ENCODE measurements at regions not wholly inside any gene's neighbourhood (a gene's known extent, or its start where the extent isn't known, plus 50 kb on each side); places are given as distances from the start of the nearest gene placed in this dataset.

- Histone ChIP-seq H4K20me1 (ENCODE audit: control insufficient read depth, extremely low read depth, insufficient read depth, low read length) (no peaks in the 10 kb centered on the region), H3K9ac (ENCODE audit: insufficient read depth, low read length) (no peak overlapping the region), H3K27me3 (ENCODE audit: control insufficient read depth, insufficient read depth, low read length) (no peaks in the 10 kb centered on the region), H3K36me3 (ENCODE audit: control insufficient read depth, insufficient read depth, low read length) (no peaks in the 10 kb centered on the region), H3K27ac (ENCODE audit: insufficient read depth, low read length) (no peak overlapping the region), H3K4me3 (replicated peaks in 1 of 4; ENCODE audit: control extremely low read depth in 1 of 4, insufficient read depth in 1 of 4, low read depth in 3 of 4, low read length in 4 of 4) (no peak overlapping the region), H3K79me2 (ENCODE audit: control insufficient read depth, insufficient read depth, low read length) (no peaks in the 10 kb centered on the region), H3K4me2 (ENCODE audit: extremely low read depth, insufficient read depth, low read length) (no peak overlapping the region), H2AFZ (ENCODE audit: low read length) (no peak overlapping the region), H3K9me3 (ENCODE audit: control insufficient read depth, insufficient read depth, low read depth, low read length) (no peaks in the 10 kb centered on the region), H3K4me1 (ENCODE audit: control insufficient read depth, extremely low read depth, insufficient read depth, low read length) (no peaks in the 10 kb centered on the region)
- peak in 1 of 2 donors; percentile 79 for DNase-seq (ENCODE audit: low read depth in 2 of 2)
- TF ChIP-seq EZH2 (IDR thresholded peaks at IDR 0.05; ENCODE audit: low read length, missing control alignments) (no peak), CTCF (conservative IDR thresholded peaks at IDR 0.05 in 1 of 2, IDR thresholded peaks at IDR 0.05 in 1 of 2; ENCODE audit: low read depth in 1 of 2, low read length in 2 of 2) (no peak)
These were observed 434.1 kb downstream of the DNAJB9 start for GRCh38 chr7:109003742-109004141.

GRCh38 chr7:109009636-109010035, 440.0 kb downstream of the DNAJB9 start:
- Histone ChIP-seq H3K79me2 (ENCODE audit: control insufficient read depth, insufficient read depth, low read length) (no peaks in the 10 kb centered on the region), H3K27me3 (ENCODE audit: control insufficient read depth, insufficient read depth, low read length) (no peaks in the 10 kb centered on the region), H3K4me3 (replicated peaks in 1 of 4; ENCODE audit: control extremely low read depth in 1 of 4, insufficient read depth in 1 of 4, low read depth in 3 of 4, low read length in 4 of 4) (peak overlapping the region in 1 of 4 experiments; percentile 44), H3K4me1 (ENCODE audit: control insufficient read depth, extremely low read depth, insufficient read depth, low read length) (no peaks in the 10 kb centered on the region), H3K27ac (ENCODE audit: insufficient read depth, low read length) (no peak overlapping the region), H3K9me3 (ENCODE audit: control insufficient read depth, insufficient read depth, low read depth, low read length) (no peaks in the 10 kb centered on the region), H3K4me2 (ENCODE audit: extremely low read depth, insufficient read depth, low read length) (no peak overlapping the region), H3K36me3 (ENCODE audit: control insufficient read depth, insufficient read depth, low read length) (no peaks in the 10 kb centered on the region), H3K9ac (ENCODE audit: insufficient read depth, low read length) (no peak overlapping the region), H2AFZ (ENCODE audit: low read length) (no peak overlapping the region), H4K20me1 (ENCODE audit: control insufficient read depth, extremely low read depth, insufficient read depth, low read length) (no peaks in the 10 kb centered on the region)
- DNase-seq (ENCODE audit: low read depth in 2 of 2): peak in 1 of 2 donors; percentile 1
- TF ChIP-seq CTCF (conservative IDR thresholded peaks at IDR 0.05 in 1 of 2, IDR thresholded peaks at IDR 0.05 in 1 of 2; ENCODE audit: low read depth in 1 of 2, low read length in 2 of 2) (no peak), EZH2 (IDR thresholded peaks at IDR 0.05; ENCODE audit: low read length, missing control alignments) (no peak)

GRCh38 chr7:109020251-109020650, 450.6 kb downstream of the DNAJB9 start:
- H2AFZ ChIP-seq (ENCODE audit: low read length): no peak overlapping the region
- no peaks in the 10 kb centered on the region for H3K27me3 ChIP-seq (ENCODE audit: control insufficient read depth, insufficient read depth, low read length)
- no peaks in the 10 kb centered on the region for H4K20me1 ChIP-seq (ENCODE audit: control insufficient read depth, extremely low read depth, insufficient read depth, low read length)
- no peak overlapping the region for H3K9ac ChIP-seq (ENCODE audit: insufficient read depth, low read length)
- H3K4me1 ChIP-seq (ENCODE audit: control insufficient read depth, extremely low read depth, insufficient read depth, low read length): no peaks in the 10 kb centered on the region
- H3K79me2 ChIP-seq (ENCODE audit: control insufficient read depth, insufficient read depth, low read length): no peaks in the 10 kb centered on the region
- H3K4me3 ChIP-seq (replicated peaks in 1 of 4; ENCODE audit: control extremely low read depth in 1 of 4, insufficient read depth in 1 of 4, low read depth in 3 of 4, low read length in 4 of 4): no peak overlapping the region
- H3K4me2 ChIP-seq (ENCODE audit: extremely low read depth, insufficient read depth, low read length): no peak overlapping the region
- no peak for TF ChIP-seq CTCF (conservative IDR thresholded peaks at IDR 0.05 in 1 of 2, IDR thresholded peaks at IDR 0.05 in 1 of 2; ENCODE audit: low read depth in 1 of 2, low read length in 2 of 2)
- TF ChIP-seq EZH2 (IDR thresholded peaks at IDR 0.05; ENCODE audit: low read length, missing control alignments): no peak
- DNase-seq (ENCODE audit: low read depth in 2 of 2): no peak
- no peaks in the 10 kb centered on the region for H3K9me3 ChIP-seq (ENCODE audit: control insufficient read depth, insufficient read depth, low read depth, low read length)
- no peaks in the 10 kb centered on the region for H3K36me3 ChIP-seq (ENCODE audit: control insufficient read depth, insufficient read depth, low read length)
- no peak overlapping the region for H3K27ac ChIP-seq (ENCODE audit: insufficient read depth, low read length)

Data from fibroblast of lung (primary cell).